ENCODE measurements at regions not wholly inside any gene's neighbourhood (a gene's known extent, or its start where the extent isn't known, plus 50 kb on each side); places are given as distances from the start of the nearest gene placed in this dataset.

GRCh38 chr5:96517295-96517694 is 84.2 kb upstream of the PCSK1 start:
- TF ChIP-seq CTCF (IDR thresholded peaks at IDR 0.05) = no peak
- no peak for TF ChIP-seq POLR2A (IDR thresholded peaks at IDR 0.05)
- no peak for TF ChIP-seq EP300 (IDR thresholded peaks at IDR 0.05)

Measured in tibial nerve (tissue), 4 donors.